RWPE2 (cell line): ENCODE measurements at regions not wholly inside any gene's neighbourhood (a gene's known extent, or its start where the extent isn't known, plus 50 kb on each side); places are given as distances from the start of the nearest gene placed in this dataset.

Experiments
- ATAC-seq: fragments of 200-7000 bp; cut with Tn5 transposase; 3 replicates; pipeline ENCODE4 v1.9.1; 2021; ENCODE audit warnings: low read depth
- DNase-seq: peaks from one replicate; pipeline ENCODE4 v3.0.0-alpha.2; 2020; ENCODE audit warnings: low spot score
- H3K27ac ChIP-seq: fragments of 450-650 bp; 2 replicates; pipeline ENCODE4 v1.5.1; 2017; ENCODE audit warnings: mild to moderate bottlenecking; ENCODE audit not compliant: poor library complexity, severe bottlenecking
- H3K27me3 ChIP-seq: fragments of 250-450 bp; sonication (Bioruptor Pico); 2 replicates; pipeline ENCODE4 v1.5.1; 2021; ENCODE audit warnings: mild to moderate bottlenecking, moderate library complexity; ENCODE audit not compliant: insufficient read depth, poor library complexity, severe bottlenecking
- H3K36me3 ChIP-seq: fragments of 250-450 bp; sonication (Bioruptor Pico); 2 replicates; pipeline ENCODE4 v1.5.1; 2020; ENCODE audit warnings: low read depth, mild to moderate bottlenecking, moderate library complexity
- H3K4me1 ChIP-seq: fragments of 250-450 bp; sonication (Bioruptor Pico); 2 replicates; pipeline ENCODE4 v1.5.1; 2021; ENCODE audit warnings: mild to moderate bottlenecking, moderate library complexity; ENCODE audit not compliant: insufficient read depth, poor library complexity, severe bottlenecking
- H3K4me3 ChIP-seq: fragments of 250-450 bp; sonication (Bioruptor Pico); 2 replicates; pipeline ENCODE4 v1.5.1; 2021; ENCODE audit warnings: mild to moderate bottlenecking, moderate library complexity; ENCODE audit not compliant: severe bottlenecking
- H3K9me3 ChIP-seq: fragments of 250-450 bp; sonication (Bioruptor Pico); 2 replicates; pipeline ENCODE4 v1.5.1; 2021; ENCODE audit warnings: mild to moderate bottlenecking, moderate library complexity; ENCODE audit not compliant: severe bottlenecking
- CTCF ChIP-seq: fragments of 450-650 bp; IDR thresholded peaks from one replicate; pipeline ENCODE4 v1.5.1; 2017; ENCODE audit warnings: mild to moderate bottlenecking, moderate library complexity; ENCODE audit not compliant: poor library complexity, severe bottlenecking

GRCh38 chr2:198662905-198663304 is 794.8 kb downstream of the SATB2 start:
- no peak overlapping the region for H3K27ac ChIP-seq
- H3K4me3 ChIP-seq, result no peak overlapping the region
- DNase-seq (no peak), ATAC-seq (no peak)
- no peaks in the 10 kb centered on the region for H3K9me3 ChIP-seq
- no peaks in the 10 kb centered on the region for H3K36me3 ChIP-seq
- TF ChIP-seq CTCF, result no peak
- H3K4me1 ChIP-seq, result no peaks in the 10 kb centered on the region
- no peaks in the 10 kb centered on the region for H3K27me3 ChIP-seq

DNA sequence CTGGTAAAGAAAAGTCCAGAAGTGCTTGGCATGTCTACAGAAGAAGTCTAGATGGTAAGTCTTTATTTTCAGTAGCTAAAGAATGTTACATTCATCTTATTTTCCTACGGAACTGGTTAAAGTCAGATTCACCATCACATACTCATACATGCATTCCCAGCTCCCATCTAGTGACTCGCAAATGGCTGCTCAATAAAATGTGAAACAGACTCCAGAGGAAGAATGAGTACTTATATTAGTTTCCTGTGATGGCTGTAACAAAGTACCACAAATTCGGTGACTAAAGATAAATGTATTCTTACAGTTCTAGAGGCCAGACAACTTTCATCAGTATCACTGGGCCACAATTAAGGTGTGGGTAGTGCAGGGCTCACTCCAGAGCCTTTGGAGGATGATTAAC is 797.2 kb downstream of the SATB2 start:
- Histone ChIP-seq H3K36me3 (no peaks in the 10 kb centered on the region), H3K4me1 (no peaks in the 10 kb centered on the region), H3K4me3 (no peak overlapping the region), H3K27me3 (no peaks in the 10 kb centered on the region), H3K27ac (no peak overlapping the region), H3K9me3 (no peaks in the 10 kb centered on the region)
- TF ChIP-seq CTCF, result no peak
- no peak for ATAC-seq
- DNase-seq, result no peak

GRCh38 chr2:198659096-198659870 is 798.5 kb downstream of the SATB2 start:
- no peaks in the 10 kb centered on the region for H3K27me3 ChIP-seq
- H3K9me3 ChIP-seq, result no peaks in the 10 kb centered on the region
- H3K27ac ChIP-seq, result no peak overlapping the region
- no peak for TF ChIP-seq CTCF
- H3K4me3 ChIP-seq, result no peak overlapping the region
- ATAC-seq, result no peak
- DNase-seq, result no peak
- no peaks in the 10 kb centered on the region for H3K4me1 ChIP-seq
- no peaks in the 10 kb centered on the region for H3K36me3 ChIP-seq

GRCh38 chr2:198657512-198658121 is 800.1 kb downstream of the SATB2 start:
- no peak for DNase-seq
- Histone ChIP-seq H3K4me1 (no peaks in the 10 kb centered on the region), H3K9me3 (no peaks in the 10 kb centered on the region), H3K27me3 (no peaks in the 10 kb centered on the region), H3K27ac (no peak overlapping the region), H3K36me3 (no peaks in the 10 kb centered on the region), H3K4me3 (no peak overlapping the region)
- no peak for ATAC-seq
- TF ChIP-seq CTCF, result peak; percentile 63

DNA sequence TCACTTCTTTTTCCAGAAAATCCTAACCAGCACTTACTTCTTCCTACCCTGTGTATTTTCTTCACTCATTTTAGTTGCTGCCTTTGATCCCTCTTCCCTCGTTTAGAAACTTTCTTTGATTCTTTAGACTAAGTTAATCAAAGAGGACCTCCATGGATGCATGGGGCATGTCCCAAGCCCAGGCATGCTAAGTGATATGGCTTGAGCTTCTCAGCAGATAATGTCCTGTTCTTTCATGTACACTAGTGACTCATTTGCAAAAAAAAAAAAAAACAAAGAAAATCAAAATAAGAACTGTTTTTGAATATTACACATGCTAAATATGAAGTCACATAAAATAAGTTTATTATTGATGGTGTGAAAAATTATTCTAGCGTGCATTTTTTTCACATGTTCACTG is 800.9 kb downstream of the SATB2 start:
- Histone ChIP-seq H3K4me1 (no peaks in the 10 kb centered on the region), H3K4me3 (no peak overlapping the region), H3K27me3 (no peaks in the 10 kb centered on the region), H3K27ac (no peak overlapping the region), H3K9me3 (no peaks in the 10 kb centered on the region), H3K36me3 (no peaks in the 10 kb centered on the region)
- ATAC-seq, result no peak
- no peak for DNase-seq
- TF ChIP-seq CTCF, result no peak
